Panc1 (cell line): ENCODE measurements at regions not wholly inside any gene's neighbourhood (a gene's known extent, or its start where the extent isn't known, plus 50 kb on each side); places are given as distances from the start of the nearest gene placed in this dataset.
"Not testable (repeated sequence)": the region's sequence is repeated elsewhere in the genome, so short reads cannot be mapped to it uniquely, and the experiment has no call there.

Experiments used
- ATAC-seq: fragments of 200-7000 bp; cut with Tn5 transposase; 2 replicates; pipeline ENCODE4 v1.9.1; 2020; ENCODE audit warnings: mild to moderate bottlenecking, moderate library complexity
- BruUV-seq: library from RNA; stranded (reverse); fragments of 400-500 nt; replicated peaks from 2 replicates; lab custom pipeline; 2021; lab: Mats Ljungman, UMichigan
- CTCF ChIA-PET: fragments of 300-600 bp; sonication (Branson Sonifier 250); formaldehyde crosslinking; loops from one replicate; lab custom pipeline; 2022; ENCODE audit warnings: antibody characterized with exemption; lab: Charles Lee
- POLR2A ChIA-PET: fragments of 300-600 bp; sonication (Branson Sonifier 250); formaldehyde crosslinking; loops from one replicate; lab custom pipeline; 2022; ENCODE audit warnings: antibody characterized with exemption; lab: Charles Lee
- DNase-seq: peaks from one replicate; pipeline ENCODE4 v3.0.0-alpha.2; 2010; ENCODE audit warnings: low read depth, low spot score
- H3K27ac ChIP-seq: 2 replicates; pipeline ENCODE4 v1.5.1; 2011; ENCODE audit warnings: mild to moderate bottlenecking, low read length, inconsistent platforms
- H3K27me3 ChIP-seq: fragments of 200-500 bp; sonication (Bioruptor generic); 2 replicates; pipeline ENCODE4 v1.6.0; 2014; ENCODE audit warnings: low read length, inconsistent platforms; ENCODE audit not compliant: control insufficient read depth, insufficient read depth
- H3K36me3 ChIP-seq: fragments of 200-500 bp; sonication (Bioruptor generic); 2 replicates; pipeline ENCODE4 v1.5.1; 2014; ENCODE audit warnings: inconsistent platforms, mild to moderate bottlenecking, low read length, moderate library complexity; ENCODE audit not compliant: control insufficient read depth, insufficient read depth
- H3K4me1 ChIP-seq: 2 replicates; pipeline ENCODE4 v1.5.1; 2011; ENCODE audit warnings: inconsistent platforms, mild to moderate bottlenecking, low read length, moderate library complexity; ENCODE audit not compliant: control insufficient read depth, insufficient read depth
- H3K4me3 ChIP-seq, 2 experiments: 2 replicates each; pipeline ENCODE4 v1.5.1; 2011 to 2012; ENCODE audit warnings: low read depth in 2 of 2, low read length in 2 of 2, mild to moderate bottlenecking in 2 of 2, inconsistent platforms in 1 of 2, moderate library complexity in 1 of 2
- H3K9me3 ChIP-seq: fragments of 200-500 bp; sonication (Bioruptor generic); 2 replicates; pipeline ENCODE4 v1.5.1; 2014; ENCODE audit warnings: low read depth, mild to moderate bottlenecking, inconsistent platforms, low read length, moderate library complexity; ENCODE audit not compliant: control insufficient read depth, insufficient read depth
- CTCF ChIP-seq: fragments of 450-650 bp; IDR thresholded peaks from 2 replicates; pipeline ENCODE4 v1.5.1; 2017; ENCODE audit warnings: mild to moderate bottlenecking
- POLR2AphosphoS5 ChIP-seq: IDR thresholded peaks from 2 replicates; pipeline ENCODE4 v1.6.1; 2012; ENCODE audit warnings: mild to moderate bottlenecking, low read depth, low read length, moderate library complexity
- REST ChIP-seq, 2 experiments: IDR thresholded peaks; 2 replicates each; pipeline ENCODE4 v1.6.1; 2011 to 2012; ENCODE audit warnings: low read depth in 2 of 2, control low read depth in 1 of 2, low read length in 1 of 2, mild to moderate bottlenecking in 1 of 2, moderate library complexity in 1 of 2; ENCODE audit not compliant: insufficient read depth in 1 of 2
- SIN3A ChIP-seq: IDR thresholded peaks from 2 replicates; pipeline ENCODE4 v1.6.1; 2012; ENCODE audit warnings: low read depth, mild to moderate bottlenecking, low read length, moderate library complexity, borderline replicate concordance; ENCODE audit not compliant: insufficient read depth
- TCF7L2 ChIP-seq: IDR thresholded peaks from 2 replicates; pipeline ENCODE4 v1.6.1; 2011; ENCODE audit warnings: mild to moderate bottlenecking, low read depth, low read length, inconsistent platforms
- in situ Hi-C: cut with HindIII; loops from 2 replicates; pipeline ENCODE4 v1.10.0; 2016; ENCODE audit warnings: low sequenced_read_pairs, low pct_unique_long_range_greater_than_20kb
- intact Hi-C: fragments of 100-400 bp; cut with micrococcal nuclease; formaldehyde crosslinking; loops from one replicate; pipeline ENCODE4 v1.10.0; 2022; ENCODE audit not compliant: unreplicated experiment

DNA sequence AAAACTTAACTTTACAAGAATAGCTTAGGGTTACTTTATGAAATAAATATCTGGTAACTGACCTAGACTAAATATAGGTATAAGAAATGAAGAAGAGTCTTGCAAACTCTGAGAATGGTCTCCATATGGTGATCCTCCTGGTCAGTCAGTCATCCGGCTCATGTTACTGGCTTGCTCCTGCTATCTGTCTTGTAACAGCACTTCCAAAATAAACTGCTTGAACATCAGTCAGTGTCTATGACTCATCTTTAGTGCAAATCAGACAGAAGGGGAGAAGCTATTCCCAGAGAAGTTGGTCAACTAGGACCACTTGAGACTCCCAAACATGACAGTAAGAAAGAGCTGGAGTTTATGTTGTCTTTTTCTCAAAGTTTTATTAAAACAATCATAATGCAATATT is 1550.9 kb downstream of the PCDH9 start:
- H3K4me1 ChIP-seq: no peaks in the 10 kb centered on the region
- TF ChIP-seq CTCF (no peak), SIN3A (no peak), REST (IDR thresholded peaks at IDR 0.05; ENCODE audit: insufficient read depth in 1 of 2, low read depth in 2 of 2, low read length in 1 of 2) (no peak), TCF7L2 (no peak)
- H3K27ac ChIP-seq: no peak overlapping the region
- ATAC-seq (no peak), DNase-seq (no peak)
- ChIA-PET CTCF (no interaction called here), POLR2A (no interaction called here)
- H3K9me3 ChIP-seq: no peaks in the 10 kb centered on the region
- in situ Hi-C loops: no loop called here
- no peak overlapping the region for H3K4me3 ChIP-seq
- no peaks in the 10 kb centered on the region for H3K36me3 ChIP-seq
- BruUV-seq: no TSS peak
- intact Hi-C loops: no loop called here
- H3K27me3 ChIP-seq: no peaks in the 10 kb centered on the region

- ATAC-seq (no peak), DNase-seq (no peak)
- Histone ChIP-seq H3K27me3 (no peaks in the 10 kb centered on the region), H3K4me3 (no peak overlapping the region), H3K27ac (no peak overlapping the region), H3K36me3 (no peaks in the 10 kb centered on the region), H3K4me1 (no peaks in the 10 kb centered on the region), H3K9me3 (no peaks in the 10 kb centered on the region)
- POLR2A ChIA-PET: no interaction called here
- intact Hi-C loops: no loop called here
- CTCF ChIA-PET: no interaction called here
- TF ChIP-seq CTCF: no peak
- TF ChIP-seq TCF7L2: no peak
- TF ChIP-seq SIN3A: no peak
- no peak for TF ChIP-seq POLR2AphosphoS5
- no peak for TF ChIP-seq REST (IDR thresholded peaks at IDR 0.05; ENCODE audit: insufficient read depth in 1 of 2, low read depth in 2 of 2, low read length in 1 of 2)
- in situ Hi-C loops: no loop called here
- no TSS peak for BruUV-seq
These were observed 1552.2 kb downstream of the PCDH9 start for GRCh38 chr13:65677906-65678305.

- H3K9me3 ChIP-seq, H3K4me1 ChIP-seq, H3K27ac ChIP-seq, intact Hi-C loops, CTCF ChIA-PET, H3K4me3 ChIP-seq, DNase-seq, POLR2A ChIA-PET, in situ Hi-C loops, BruUV-seq, H3K36me3 ChIP-seq, ATAC-seq, H3K27me3 ChIP-seq: not testable (repeated sequence)
These were observed 1554.8 kb downstream of the PCDH9 start for GRCh38 chr13:65675383-65675782.
